NCI-H146 treated with DMSO at 0.1 percent for 48 hours (cell line): ENCODE measurements at regions not wholly inside any gene's neighbourhood (a gene's known extent, or its start where the extent isn't known, plus 50 kb on each side); places are given as distances from the start of the nearest gene placed in this dataset.
"Not testable (repeated sequence)": the region's sequence is repeated elsewhere in the genome, so short reads cannot be mapped to it uniquely, and the experiment has no call there.

Source experiments
- DNase-seq: peaks from one replicate; lab custom pipeline; 2025; ENCODE audit not compliant: unreplicated experiment; lab: John Stamatoyannopoulos, UW

DNA sequence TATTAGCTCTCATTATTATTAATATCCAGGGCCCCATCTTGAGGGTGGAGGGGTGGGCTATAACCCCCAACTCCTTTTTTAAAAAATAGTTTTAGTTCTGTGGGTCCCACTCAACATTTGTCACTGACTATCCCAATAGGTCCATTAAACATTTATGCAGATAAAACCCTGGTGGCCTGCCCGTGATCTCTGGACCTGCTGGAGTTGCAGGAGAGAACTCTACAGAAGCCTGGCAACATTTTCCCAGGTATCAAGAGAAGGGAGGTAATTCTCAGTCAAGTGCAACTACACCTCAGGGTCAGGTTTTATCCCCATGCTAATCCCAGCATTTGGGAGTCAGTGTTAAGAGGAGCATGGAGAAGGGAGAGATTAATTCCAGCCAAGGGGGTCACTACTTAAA, 264.4 kb upstream of the PROK2 start:
- DNase-seq, result no peak

DNA sequence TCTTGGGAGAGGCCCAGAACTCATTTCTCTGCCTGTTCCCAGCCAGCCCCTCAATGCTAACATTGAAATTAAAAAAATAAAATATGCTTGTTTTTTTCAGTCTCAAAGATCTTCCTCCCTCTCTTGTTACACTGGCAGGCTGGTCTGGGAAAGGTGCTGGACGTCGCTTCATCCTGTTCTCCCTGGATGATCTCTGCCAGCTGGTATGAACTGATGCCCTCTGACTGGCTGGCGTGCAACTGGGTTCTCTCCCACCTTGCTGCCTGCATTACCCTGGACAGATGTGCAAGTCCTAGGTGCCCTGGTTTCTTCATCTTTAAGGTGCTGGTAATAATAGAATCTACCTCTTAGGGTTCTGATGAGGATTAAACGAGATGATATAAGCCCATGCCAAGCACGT, 263.9 kb upstream of the PROK2 start:
- DNase-seq, result no peak

DNA sequence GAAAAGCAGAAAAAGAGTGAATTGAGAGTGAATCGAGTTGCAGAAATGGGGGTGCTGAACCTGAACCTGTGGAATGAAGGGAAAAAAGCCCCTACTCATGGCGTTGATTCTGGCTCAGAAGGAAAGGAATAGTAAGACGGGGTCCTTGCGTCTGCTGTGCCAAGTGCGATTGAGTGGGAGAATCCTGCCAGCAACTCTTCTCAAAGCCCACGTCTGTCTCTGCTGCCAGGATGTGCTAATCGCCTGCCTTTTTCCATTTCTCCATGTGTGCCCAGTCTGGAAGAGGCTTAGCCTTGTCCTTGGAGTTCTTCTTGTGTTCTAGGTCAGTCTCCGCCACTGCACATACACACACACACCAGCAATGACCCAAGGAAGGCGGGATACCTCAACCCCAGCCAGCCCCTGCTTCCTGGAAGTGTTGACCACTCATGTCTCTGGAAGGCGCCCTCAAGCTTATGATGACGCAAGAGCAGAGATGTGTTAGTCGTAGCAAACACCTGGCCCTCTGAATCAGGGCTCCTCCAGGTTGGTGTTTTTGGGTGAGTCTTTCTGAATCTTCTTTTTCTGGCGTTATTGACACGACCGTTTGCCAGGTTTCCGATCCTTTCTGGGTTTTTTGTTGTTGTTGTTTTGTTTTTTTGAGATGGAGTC, 262.4 kb upstream of the PROK2 start:
- no peak for DNase-seq

DNA sequence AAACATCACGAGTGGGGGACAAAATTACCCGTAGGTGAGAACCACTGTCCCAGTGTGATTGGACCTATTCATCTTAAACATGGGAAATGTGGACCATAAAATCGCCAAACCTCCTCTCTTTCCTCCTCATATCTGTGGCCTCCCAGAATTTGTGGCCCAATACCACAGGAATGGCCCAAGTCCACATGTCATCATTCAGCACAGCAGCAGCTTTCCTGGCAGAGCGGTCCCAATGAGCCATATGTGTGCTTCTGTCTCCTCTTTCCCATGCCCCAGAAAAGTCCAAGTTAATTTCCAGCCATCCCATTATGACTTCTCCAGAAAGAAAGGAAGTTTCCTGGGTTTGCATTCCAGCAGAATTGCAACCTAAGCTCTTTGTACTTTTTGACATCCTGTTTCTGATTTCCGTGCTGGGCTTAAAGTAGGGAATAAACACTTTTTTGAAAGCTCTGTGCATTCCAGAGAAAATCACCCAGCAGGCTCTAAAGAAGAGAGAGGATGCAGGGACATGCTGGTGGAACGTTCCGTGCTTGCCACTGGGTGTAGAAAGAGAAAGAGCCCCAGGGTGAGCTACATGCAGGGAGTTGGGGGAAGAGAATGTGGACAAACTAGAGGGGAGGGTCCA, 259.4 kb upstream of the PROK2 start:
- DNase-seq, result no peak

DNA sequence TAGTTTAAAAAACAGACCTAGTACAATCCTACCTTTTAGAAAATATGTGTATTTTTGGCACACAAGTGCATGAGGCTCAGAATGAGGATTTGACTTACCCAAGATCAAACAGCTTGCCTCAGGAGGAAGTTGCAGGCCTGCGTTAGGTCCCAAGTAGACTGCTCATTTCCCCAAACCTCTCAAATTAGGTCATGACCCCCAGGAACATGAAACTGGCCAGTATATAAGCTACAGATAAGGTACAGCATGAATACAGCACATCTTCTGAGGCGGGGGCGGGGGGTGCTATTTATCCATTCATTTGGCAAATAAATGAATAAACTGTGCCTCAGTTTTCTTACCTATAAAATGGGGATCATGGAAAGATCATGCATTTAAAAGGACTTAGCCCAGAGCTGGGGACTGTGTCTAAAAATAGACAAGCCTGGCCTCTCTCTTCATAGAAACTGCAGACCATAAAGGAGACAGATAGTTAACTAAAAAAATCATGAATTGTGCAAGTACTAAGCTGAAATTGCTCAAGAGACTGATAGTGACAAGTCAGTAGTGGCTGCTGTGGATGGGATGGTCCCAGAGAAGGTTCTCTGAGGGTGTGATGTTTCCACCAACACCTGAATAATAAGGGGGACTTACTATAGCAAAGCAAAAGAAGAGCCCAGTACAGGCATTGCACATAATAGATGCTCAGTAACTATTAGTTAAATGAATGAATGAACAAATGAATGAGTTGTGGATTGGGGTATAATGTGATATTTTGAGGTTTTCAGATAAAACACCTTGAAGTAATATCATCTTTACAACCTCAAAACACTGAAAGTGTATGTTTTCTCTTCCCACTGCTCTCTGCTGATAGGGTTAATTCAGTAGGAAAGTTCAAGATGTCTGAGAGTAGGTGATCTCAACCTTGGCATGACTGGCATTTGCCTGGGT, 258.5 kb upstream of the PROK2 start:
- DNase-seq, result no peak

DNA sequence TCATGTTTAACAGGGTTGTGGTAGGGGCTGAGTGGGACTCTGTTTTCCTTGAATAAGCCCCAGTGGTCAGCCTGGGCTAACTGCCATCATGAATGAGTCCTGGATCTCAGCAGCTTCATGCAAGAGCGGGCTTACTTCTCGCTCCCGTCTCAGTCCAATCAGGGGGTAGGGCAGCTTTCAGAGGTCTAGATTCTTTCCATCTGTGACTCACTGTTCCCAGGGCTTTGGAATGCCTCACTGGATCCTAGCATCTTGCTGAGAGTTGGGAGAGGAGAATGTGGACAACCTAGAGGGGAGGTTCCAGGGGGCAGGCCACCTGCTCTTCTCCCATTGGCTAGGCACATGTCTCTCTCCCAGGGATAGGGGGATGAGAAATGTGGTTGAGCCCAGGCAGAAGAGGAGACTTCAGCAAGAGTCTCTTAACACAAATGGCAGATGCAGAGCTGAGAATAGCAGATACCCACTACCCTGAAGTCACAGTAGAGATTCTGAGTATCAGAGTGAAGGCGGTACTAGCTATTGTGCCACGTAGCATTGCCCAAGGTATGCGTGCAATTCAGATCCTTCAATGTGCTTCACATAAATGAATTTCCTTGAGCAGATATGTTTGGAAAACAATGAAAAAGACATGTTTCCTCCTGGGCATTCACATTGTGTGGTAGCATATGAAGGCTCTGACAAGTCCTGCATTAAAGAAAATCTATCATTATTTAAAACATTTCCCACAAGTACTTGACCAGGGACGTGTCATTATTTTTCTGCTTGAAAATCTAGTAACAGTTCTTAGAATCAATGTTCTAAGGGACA, 257.7 kb upstream of the PROK2 start:
- no peak for DNase-seq

DNA sequence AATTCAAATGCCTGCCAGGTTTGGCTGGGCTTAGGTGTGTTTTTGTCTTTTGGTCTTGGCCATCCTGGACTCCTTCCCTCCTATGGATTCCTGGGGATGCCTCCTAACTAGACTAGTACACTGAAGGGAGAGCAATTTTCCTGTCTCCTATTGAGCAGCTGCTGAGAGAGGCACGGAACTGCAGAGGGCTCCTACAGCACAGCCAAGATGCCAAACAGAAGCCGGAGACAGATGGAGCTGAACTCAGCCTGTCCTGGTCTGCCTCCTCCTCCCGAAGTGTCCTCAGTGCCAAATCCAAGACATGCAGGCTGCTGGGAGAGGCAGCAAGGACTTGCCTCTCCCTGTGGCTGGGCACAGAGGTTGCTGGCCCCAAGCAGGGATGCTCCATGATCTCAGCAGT, 256.6 kb upstream of the PROK2 start:
- no peak for DNase-seq

DNA sequence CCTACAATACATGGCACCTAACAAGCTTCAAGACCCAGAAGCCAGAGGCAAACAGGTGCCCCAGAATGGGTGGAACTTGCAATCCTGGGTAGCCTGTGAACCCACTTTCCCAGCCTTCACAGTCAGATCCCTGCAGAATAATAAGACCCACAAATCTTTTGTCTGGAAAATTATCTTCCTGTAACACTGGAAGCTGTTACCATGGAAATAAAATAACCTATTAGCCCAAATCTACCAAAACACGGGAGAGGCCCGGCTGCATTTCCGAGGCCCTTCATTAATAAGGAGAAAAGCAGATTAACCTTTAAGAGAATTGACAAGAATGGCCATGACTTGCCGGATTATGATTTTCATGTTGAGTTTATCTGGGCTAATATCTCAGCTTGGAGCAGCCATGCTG, 256.1 kb upstream of the PROK2 start:
- DNase-seq, result no peak

DNA sequence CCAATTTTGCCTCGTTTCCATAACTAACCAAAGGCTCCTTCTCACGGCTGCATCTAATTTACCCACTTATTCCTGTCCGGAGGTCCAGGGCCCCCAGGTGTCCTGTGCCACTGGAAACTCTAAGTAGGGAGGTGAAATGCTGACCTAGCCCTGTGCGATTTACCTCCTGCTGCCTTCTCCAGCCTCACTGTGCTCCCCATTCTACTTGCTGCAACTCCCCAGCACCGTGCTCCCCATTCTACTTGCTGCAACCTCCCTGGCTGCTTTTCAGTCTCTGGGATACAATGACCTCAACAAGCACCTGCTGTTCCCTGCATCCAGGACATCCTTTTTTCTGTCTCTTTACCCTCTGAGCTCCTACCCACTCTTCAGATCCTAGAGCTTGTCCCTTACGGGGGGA, 254.7 kb upstream of the PROK2 start:
- DNase-seq, result no peak

DNA sequence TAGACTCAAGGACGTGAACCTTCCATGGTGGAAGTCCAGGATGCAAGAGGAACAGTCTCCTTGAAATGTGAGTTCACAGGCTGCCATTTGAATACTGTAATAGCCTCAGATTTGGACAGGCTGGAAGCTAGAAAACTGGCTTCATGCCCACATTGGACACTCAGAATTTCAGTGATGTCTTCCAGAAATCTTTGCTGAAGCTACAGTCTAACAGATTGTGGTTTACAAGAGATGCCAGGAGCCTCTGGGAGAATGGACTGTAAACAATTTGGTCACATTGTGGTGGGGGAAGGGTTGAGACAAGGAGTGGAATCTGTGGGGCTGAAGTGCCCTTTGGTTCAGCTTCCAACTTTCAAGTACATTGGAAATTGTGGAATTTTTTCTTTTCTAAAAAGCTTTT, 252.0 kb upstream of the PROK2 start:
- no peak for DNase-seq

DNA sequence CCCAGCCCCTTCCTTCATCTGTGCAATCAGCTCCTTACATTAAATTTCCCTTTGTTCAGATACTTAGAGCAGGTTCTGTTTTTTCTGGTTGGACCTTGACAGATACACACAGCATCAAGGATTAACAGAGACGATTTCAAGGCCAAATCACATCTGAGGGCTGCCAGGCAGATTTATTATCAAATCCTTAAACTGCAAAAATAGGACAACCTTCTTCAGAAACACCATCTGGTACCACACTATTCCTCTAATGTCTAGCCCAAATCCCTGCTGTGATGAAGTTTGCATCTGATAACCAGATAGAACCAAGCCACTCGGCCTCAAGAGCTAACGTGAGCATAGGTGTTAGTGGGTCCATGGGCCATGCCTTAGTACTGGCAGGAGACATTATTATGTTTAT, 250.7 kb upstream of the PROK2 start:
- DNase-seq, result no peak

DNA sequence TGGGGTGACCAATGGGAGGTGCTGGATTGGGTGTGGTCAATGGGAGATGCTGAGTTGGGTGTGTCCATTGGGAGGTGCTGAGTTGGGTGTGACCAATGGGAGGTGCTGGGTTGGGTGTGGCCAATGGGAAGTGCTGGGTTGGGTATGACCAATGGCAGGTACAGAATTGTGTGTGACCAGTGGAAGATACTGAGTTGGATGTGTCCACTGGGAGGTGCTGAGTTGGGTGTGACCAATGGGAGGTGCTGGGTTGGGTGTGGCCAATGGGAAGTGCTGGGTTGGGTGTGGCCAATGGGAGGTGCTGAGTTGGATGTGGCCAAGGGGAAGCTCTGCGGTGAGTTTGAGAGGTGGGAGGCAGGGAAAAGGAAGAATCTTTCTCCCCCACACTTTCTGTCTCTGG, 250.0 kb upstream of the PROK2 start:
- no peak for DNase-seq

DNA sequence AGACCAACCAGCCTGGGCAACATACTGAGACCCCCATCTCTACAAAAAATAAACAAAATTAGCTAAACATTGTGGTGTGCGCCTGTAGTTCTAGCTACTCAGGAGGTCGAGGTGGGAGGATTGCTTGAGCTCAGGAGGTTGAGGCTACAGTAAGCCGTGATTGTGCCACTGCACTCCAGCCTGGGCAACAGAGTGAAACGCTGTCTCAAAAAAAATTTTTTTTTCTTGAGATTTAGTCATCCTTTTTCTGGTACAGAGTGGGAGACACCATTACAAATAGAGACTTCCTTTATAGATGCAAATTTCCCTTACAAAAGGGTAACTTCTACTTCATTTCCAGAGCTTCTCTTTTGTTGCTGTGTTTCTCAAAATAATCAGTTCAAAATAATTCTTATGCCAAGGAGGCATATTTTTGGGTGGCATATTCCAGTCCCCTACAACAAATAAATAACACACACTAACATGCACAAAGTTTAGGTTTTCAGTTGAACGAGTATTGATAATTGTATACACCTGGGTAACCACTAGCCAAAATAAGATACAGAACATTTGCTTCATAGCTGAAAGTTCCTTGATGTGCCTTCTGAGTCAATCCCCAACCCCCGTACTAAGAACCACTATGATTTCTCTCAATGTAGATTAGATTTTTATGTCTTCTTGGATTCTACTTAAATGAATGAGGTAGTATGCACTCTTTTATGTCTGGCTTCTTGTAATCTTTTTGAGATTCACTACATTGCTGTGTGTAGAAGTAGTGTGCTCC, 248.9 kb upstream of the PROK2 start:
- no peak for DNase-seq

DNA sequence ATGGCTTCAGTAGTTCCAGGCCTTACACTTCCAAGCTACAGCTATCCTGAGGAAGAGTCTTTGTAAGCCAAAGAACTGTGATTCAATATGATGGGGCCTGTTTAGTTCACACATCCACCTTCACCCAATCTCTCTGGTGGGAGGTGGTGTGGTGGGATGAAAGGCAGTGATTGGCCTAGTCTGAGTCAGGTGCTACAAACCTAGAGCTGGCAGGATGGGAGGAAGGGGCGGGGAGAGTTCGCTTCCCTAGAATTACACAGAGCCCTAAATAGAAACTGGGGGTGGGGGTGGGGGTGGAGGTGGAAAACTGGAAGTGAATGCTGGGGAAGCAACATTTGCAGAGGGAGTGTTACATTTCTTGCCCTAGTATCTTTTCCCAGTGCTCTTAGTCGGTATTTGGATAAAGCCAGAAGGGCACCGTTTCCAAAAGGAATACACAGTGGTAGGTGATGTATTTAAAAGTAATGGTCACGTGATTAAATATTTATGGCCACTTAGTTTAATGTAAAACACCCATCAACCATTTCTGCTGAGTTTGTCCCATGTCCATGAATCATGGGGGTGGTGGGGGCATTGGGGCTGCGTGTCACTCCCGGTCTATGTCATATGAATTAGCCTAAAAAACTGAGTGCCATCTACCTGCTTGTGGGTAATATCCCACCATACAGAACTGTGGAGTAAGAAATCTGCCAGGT, 247.6 kb upstream of the PROK2 start:
- no peak for DNase-seq

DNA sequence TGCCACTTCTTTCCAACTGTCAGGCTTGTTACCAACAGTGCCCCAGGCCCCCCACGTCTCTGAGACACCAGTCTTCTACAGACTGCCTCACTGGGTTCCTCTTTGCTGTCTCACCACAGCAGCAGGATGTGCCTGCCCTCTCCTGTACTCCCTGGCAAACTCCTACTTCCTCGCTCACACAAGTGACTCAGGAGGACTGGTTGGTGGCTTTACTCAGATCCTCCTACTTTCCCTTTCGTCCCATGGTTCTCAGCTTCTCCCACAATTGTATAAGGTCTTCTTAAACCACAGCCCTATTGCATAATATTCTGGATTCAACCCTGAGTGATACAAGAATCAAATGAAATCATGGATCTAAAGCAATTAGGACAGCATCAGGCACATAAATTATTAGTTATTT, 246.6 kb upstream of the PROK2 start:
- DNase-seq, result no peak

DNA sequence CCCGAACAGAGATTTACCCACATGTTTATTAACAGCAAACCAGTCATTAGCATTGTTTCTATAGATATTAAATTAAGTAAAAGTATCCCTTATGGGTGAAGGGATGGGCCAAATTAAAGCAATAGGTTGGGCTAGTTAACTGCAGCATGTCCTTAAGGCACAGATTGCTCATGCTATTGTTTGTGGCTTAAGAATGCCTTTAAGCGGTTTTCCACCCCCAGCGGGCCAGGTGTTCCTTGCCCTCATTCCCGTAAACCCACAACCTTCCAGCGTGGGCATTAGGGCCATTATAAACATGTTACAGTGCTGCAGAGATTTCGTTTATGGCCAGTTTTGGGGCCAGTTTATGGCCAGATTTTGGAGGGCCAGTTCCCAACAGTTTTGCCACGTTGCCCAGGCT, 245.3 kb upstream of the PROK2 start:
- not testable (repeated sequence) for DNase-seq

DNA sequence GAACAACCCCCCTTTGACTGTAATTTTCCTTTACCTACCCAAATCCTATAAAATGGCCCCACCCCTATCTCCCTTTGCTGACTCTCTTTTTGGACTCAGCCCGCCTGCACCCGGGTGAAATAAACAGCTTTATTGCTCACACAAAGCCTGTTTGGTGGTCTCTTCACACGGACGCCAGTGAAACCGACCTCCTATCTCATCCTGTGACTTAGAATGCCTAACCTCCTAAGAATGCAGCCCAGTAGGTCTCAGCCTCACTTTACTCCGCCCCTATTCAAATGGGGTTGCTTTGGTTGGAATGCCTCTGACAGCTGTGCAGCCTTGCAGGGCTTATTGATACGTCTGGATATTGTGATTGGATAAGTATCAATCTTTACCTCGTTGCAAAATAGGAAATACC, 243.8 kb upstream of the PROK2 start:
- not testable (repeated sequence) for DNase-seq

DNA sequence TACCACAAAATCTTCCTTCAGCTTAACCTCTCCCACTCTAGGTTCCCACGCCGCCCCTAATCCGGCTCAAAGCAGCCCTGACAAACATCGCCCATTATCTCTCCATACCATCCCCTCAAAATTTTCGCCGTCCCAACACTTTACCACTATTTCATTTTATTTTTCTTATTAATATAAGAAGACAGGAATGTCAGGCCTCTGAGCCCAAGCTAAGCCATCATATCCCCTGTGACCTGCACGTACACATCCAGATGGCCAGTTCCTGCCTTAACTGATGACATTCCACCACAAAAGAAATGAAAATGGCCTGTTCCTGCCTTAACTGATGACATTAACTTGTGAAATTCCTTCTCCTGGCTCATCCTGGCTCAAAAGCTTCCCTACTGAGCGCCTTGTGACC, 243.4 kb upstream of the PROK2 start:
- DNase-seq, result not testable (repeated sequence)

DNA sequence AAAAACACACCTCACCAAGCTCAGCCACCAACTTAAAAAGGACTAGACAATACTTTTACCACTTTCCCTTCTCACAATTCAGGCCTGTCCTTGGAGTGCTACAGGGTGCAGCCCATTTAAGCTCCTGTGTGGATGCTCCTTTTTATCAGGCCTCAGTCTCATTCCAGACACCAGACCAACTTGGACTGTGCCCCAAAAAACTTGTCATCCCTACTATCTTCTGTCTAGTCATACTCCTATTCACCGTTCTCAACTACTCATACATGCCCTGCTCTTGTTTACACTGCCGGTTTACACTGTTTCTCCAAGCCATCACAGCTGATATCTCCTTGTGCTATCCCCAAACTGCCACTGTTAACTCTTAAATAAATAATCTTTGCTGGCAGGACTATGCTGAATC, 242.8 kb upstream of the PROK2 start:
- not testable (repeated sequence) for DNase-seq

DNA sequence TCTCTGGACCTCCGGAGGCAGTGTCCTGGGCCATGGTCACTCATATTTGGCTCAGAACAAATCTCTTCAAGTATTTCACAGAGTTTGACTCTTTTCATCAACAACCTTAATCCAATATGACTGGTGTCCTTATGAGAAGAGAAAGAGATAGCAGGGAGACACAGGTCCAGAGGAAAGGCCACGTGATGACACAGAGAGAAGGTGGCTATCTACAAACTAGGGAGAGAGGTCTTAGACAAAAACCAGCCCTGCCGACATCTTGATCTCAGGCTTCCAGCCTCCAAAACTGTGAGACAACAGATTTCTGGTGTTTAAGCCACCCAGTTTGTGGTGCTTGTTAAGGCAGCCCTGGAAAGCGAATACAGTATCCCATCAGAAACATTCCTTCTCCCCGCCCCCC, 237.1 kb upstream of the PROK2 start:
- DNase-seq, result no peak
